SK-N-SH (cell line): ENCODE measurements at regions not wholly inside any gene's neighbourhood (a gene's known extent, or its start where the extent isn't known, plus 50 kb on each side); places are given as distances from the start of the nearest gene placed in this dataset.

Experiments used
- CTCF ChIP-seq: fragments of 200-600 bp; sonication (generic); IDR thresholded peaks from 2 replicates; pipeline ENCODE4 v1.6.1; 2017; ENCODE audit warnings: antibody characterized with exemption, mild to moderate bottlenecking, moderate library complexity
- EP300 ChIP-seq, 2 experiments: IDR thresholded peaks; 2 replicates each; pipeline versions ENCODE4 v1.4.0 to v1.6.1; 2012; ENCODE audit warnings: borderline replicate concordance in 1 of 2, low read depth in 1 of 2, low read length in 1 of 2
- PBX3 ChIP-seq: IDR thresholded peaks from 2 replicates; pipeline ENCODE4; 2012
- SIN3A ChIP-seq: IDR thresholded peaks from 2 replicates; pipeline ENCODE4 v1.6.1; 2012; ENCODE audit warnings: low read depth, mild to moderate bottlenecking, low read length, moderate library complexity, borderline replicate concordance

- TF ChIP-seq EP300 (IDR thresholded peaks at IDR 0.05; ENCODE audit: borderline replicate concordance in 1 of 2, low read depth in 1 of 2, low read length in 1 of 2) (no peak), CTCF (no peak), PBX3 (no peak; the same call in 1 of the 2 replicates), SIN3A (no peak)
Observed at GRCh38 chr18:68494802-68495581, 219.9 kb downstream of the TMX3 start.
